Neuronal stem cell (in vitro differentiated cells): ENCODE measurements at regions not wholly inside any gene's neighbourhood (a gene's known extent, or its start where the extent isn't known, plus 50 kb on each side); places are given as distances from the start of the nearest gene placed in this dataset.

Experiments
- DNase-seq: peaks from one replicate; pipeline ENCODE4 v3.0.0-alpha.2; 2013; ENCODE audit warnings: low spot score
- H2AFZ ChIP-seq: one replicate; pipeline ENCODE4 v1.6.1; 2013; ENCODE audit warnings: mild to moderate bottlenecking, low read length, inconsistent platforms
- H2AK5ac ChIP-seq: 2 replicates; pipeline ENCODE4 v1.6.1; 2013; ENCODE audit warnings: low read depth, mild to moderate bottlenecking, inconsistent platforms, low read length, moderate library complexity, mixed read lengths
- H2BK120ac ChIP-seq: 2 replicates; pipeline ENCODE4 v1.6.1; 2013; ENCODE audit warnings: low read depth, mild to moderate bottlenecking, inconsistent platforms, low read length, moderate library complexity, mixed read lengths
- H2BK12ac ChIP-seq: one replicate; pipeline ENCODE4 v1.6.1; 2013; ENCODE audit warnings: low read length, inconsistent platforms
- H2BK15ac ChIP-seq: 2 replicates; pipeline ENCODE4 v1.6.1; 2013; ENCODE audit warnings: mild to moderate bottlenecking, low read length, inconsistent platforms, mixed read lengths
- H2BK5ac ChIP-seq: one replicate; pipeline ENCODE4 v1.6.1; 2013; ENCODE audit warnings: inconsistent platforms, mild to moderate bottlenecking, low read length, moderate library complexity
- H3K14ac ChIP-seq: one replicate; pipeline ENCODE4 v1.6.1; 2013; ENCODE audit warnings: low read length, inconsistent platforms
- H3K18ac ChIP-seq: 2 replicates; pipeline ENCODE4 v1.6.1; 2013; ENCODE audit warnings: low read length, inconsistent platforms
- H3K23ac ChIP-seq: 2 replicates; pipeline ENCODE4 v1.6.1; 2013; ENCODE audit warnings: low read depth, mild to moderate bottlenecking, mixed read lengths, low read length, inconsistent platforms; ENCODE audit not compliant: poor library complexity
- H3K27ac ChIP-seq: replicated peaks from 3 replicates; pipeline ENCODE4 v1.5.1; 2013; ENCODE audit warnings: low read length, inconsistent platforms
- H3K27me3 ChIP-seq, 3 experiments: 2 replicates each; pipeline ENCODE4 v1.6.1; 2013; ENCODE audit warnings: low read length in 3 of 3, mild to moderate bottlenecking in 2 of 3, inconsistent platforms in 1 of 3, low read depth in 1 of 3, mixed read lengths in 1 of 3, moderate library complexity in 1 of 3; ENCODE audit not compliant: control insufficient read depth in 3 of 3, insufficient read depth in 3 of 3
- H3K36me3 ChIP-seq, 2 donors: replicated peaks in 1 of 2; 2 replicates each; pipeline ENCODE4 v1.6.1; 2013; ENCODE audit warnings: low read length in 2 of 2; ENCODE audit not compliant: control insufficient read depth in 2 of 2, insufficient read depth in 2 of 2
- H3K4ac ChIP-seq: 2 replicates; pipeline ENCODE4 v1.6.1; 2013; ENCODE audit warnings: inconsistent platforms, mild to moderate bottlenecking, low read length, moderate library complexity
- H3K4me1 ChIP-seq, 2 donors: 1 replicate in 1 of 2; 2 replicates in 1 of 2; pipeline ENCODE4 v1.6.1; 2013; ENCODE audit warnings: low read length in 2 of 2, low read depth in 1 of 2; ENCODE audit not compliant: control insufficient read depth in 2 of 2, insufficient read depth in 1 of 2
- H3K4me2 ChIP-seq: one replicate; pipeline ENCODE4 v1.6.1; 2013; ENCODE audit warnings: mild to moderate bottlenecking, low read length, inconsistent platforms; ENCODE audit not compliant: insufficient read depth, poor library complexity, severe bottlenecking
- H3K4me3 ChIP-seq, 2 donors: 2 replicates each; pipeline ENCODE4 v1.5.1; 2013; ENCODE audit warnings: low read length in 2 of 2, mild to moderate bottlenecking in 2 of 2, inconsistent platforms in 1 of 2, moderate library complexity in 1 of 2
- H3K79me1 ChIP-seq: one replicate; pipeline ENCODE4 v1.6.1; 2013; ENCODE audit warnings: low read depth, mild to moderate bottlenecking, inconsistent platforms, low read length, moderate library complexity
- H3K9ac ChIP-seq: one replicate; pipeline ENCODE4 v1.6.1; 2013; ENCODE audit warnings: mild to moderate bottlenecking, low read depth, low read length, inconsistent platforms; ENCODE audit not compliant: poor library complexity
- H3K9me3 ChIP-seq, 2 donors: replicated peaks in 1 of 2; 2 replicates each; pipeline versions ENCODE3 to v1.6.1; 2013; ENCODE audit warnings: low read length in 2 of 2, mild to moderate bottlenecking in 2 of 2, inconsistent platforms in 1 of 2, low read depth in 1 of 2, mixed read lengths in 1 of 2, moderate library complexity in 1 of 2; ENCODE audit not compliant: control insufficient read depth in 2 of 2, insufficient read depth in 1 of 2
- H4K8ac ChIP-seq: one replicate; pipeline ENCODE4 v1.6.1; 2013; ENCODE audit warnings: low read depth, mild to moderate bottlenecking, inconsistent platforms, low read length, moderate library complexity
- H4K91ac ChIP-seq: one replicate; pipeline ENCODE4 v1.6.1; 2013; ENCODE audit warnings: low read length, low read depth, mild to moderate bottlenecking, inconsistent platforms; ENCODE audit not compliant: poor library complexity
- WGBS, 2 donors: extraction: QIAGEN DNeasy Blood & Tissue Kit; methylation state at CpG; one replicate each; pipeline ENCODE4 v1.1.7; 2013; ENCODE audit warnings: missing lambda C conversion rate in 2 of 2, mixed read lengths in 1 of 2; ENCODE audit not compliant: insufficient read length in 2 of 2, insufficient replicate concordance in 1 of 2; ENCODE audit errors: extremely low coverage in 2 of 2; 5-methylcytosine and 5-hydroxymethylcytosine counted together

GRCh38 chr7:15798081-15798480 lies 111.6 kb upstream of the MEOX2 start:
- H3K4ac ChIP-seq = no peak overlapping the region
- no peak overlapping the region for H4K8ac ChIP-seq
- no peak overlapping the region for H2AFZ ChIP-seq
- H3K79me1 ChIP-seq = no peaks in the 10 kb centered on the region
- no peaks in the 10 kb centered on the region for H3K27me3 ChIP-seq
- no peak overlapping the region for H2BK15ac ChIP-seq
- H3K4me1 ChIP-seq = peaks cover 0 to 9% of the 10 kb centered on the region in 2 donors
- H3K4me3 ChIP-seq = no peak overlapping the region
- no peaks in the 10 kb centered on the region for H3K9me3 ChIP-seq
- no CpG with 5 or more reads among the region's 1 CpG for WGBS, 2 donors
- H4K91ac ChIP-seq = no peak overlapping the region
- H3K27ac ChIP-seq = no peak overlapping the region
- H2BK5ac ChIP-seq = no peak overlapping the region
- H3K23ac ChIP-seq = no peak overlapping the region
- H2BK12ac ChIP-seq = no peak overlapping the region
- no peak overlapping the region for H2BK120ac ChIP-seq
- H2AK5ac ChIP-seq = no peak overlapping the region
- no peak overlapping the region for H3K18ac ChIP-seq
- no peaks in the 10 kb centered on the region for H3K36me3 ChIP-seq
- H3K4me2 ChIP-seq = no peak overlapping the region
- no peak overlapping the region for H3K14ac ChIP-seq
- H3K9ac ChIP-seq = no peak overlapping the region
- no peak for DNase-seq

GRCh38 chr7:15795393-15795792 lies 108.9 kb upstream of the MEOX2 start:
- WGBS, 2 donors = no CpG with 5 or more reads among the region's 2 CpGs

GRCh38 chr7:15794801-15795200 lies 108.3 kb upstream of the MEOX2 start:
- Histone ChIP-seq H2AFZ (no peak overlapping the region), H2BK5ac (no peak overlapping the region), H2BK15ac (no peak overlapping the region), H3K4me3 (no peak overlapping the region), H4K91ac (no peak overlapping the region), H3K4ac (no peak overlapping the region), H2BK12ac (no peak overlapping the region), H3K9me3 (no peaks in the 10 kb centered on the region), H3K4me1 (no peaks in the 10 kb centered on the region), H3K79me1 (no peaks in the 10 kb centered on the region), H4K8ac (no peak overlapping the region), H3K9ac (no peak overlapping the region), H2BK120ac (no peak overlapping the region), H3K18ac (no peak overlapping the region), H3K4me2 (no peak overlapping the region), H3K36me3 (no peaks in the 10 kb centered on the region), H3K23ac (no peak overlapping the region), H3K27ac (no peak overlapping the region), H2AK5ac (no peak overlapping the region), H3K14ac (no peak overlapping the region), H3K27me3 (no peaks in the 10 kb centered on the region)
- DNase-seq = no peak

More at GRCh38 chr7:15795393-15795792, 108.9 kb upstream of the MEOX2 start:
- Histone ChIP-seq H3K9ac (no peak overlapping the region), H3K18ac (no peak overlapping the region), H3K14ac (no peak overlapping the region), H3K79me1 (no peaks in the 10 kb centered on the region), H3K23ac (no peak overlapping the region), H2BK120ac (no peak overlapping the region), H2AK5ac (no peak overlapping the region), H3K4me1 (no peaks in the 10 kb centered on the region), H3K27me3 (no peaks in the 10 kb centered on the region), H2BK15ac (no peak overlapping the region), H3K4ac (no peak overlapping the region), H2BK5ac (no peak overlapping the region), H3K36me3 (no peaks in the 10 kb centered on the region), H2AFZ (no peak overlapping the region), H3K9me3 (no peaks in the 10 kb centered on the region), H2BK12ac (no peak overlapping the region), H4K8ac (no peak overlapping the region), H3K27ac (no peak overlapping the region), H3K4me2 (no peak overlapping the region), H3K4me3 (no peak overlapping the region), H4K91ac (no peak overlapping the region)
- no peak for DNase-seq

- no peak overlapping the region for H2BK15ac ChIP-seq
Observed at GRCh38 chr7:15784694-15785030, 98.2 kb upstream of the MEOX2 start.

More at GRCh38 chr7:15784694-15785030, 98.2 kb upstream of the MEOX2 start:
- Histone ChIP-seq H3K27me3 (no peaks in the 10 kb centered on the region), H3K4ac (no peak overlapping the region), H2BK12ac (no peak overlapping the region), H3K79me1 (peaks cover 1% of the 10 kb centered on the region), H2AK5ac (no peak overlapping the region), H4K91ac (no peak overlapping the region), H3K4me2 (no peak overlapping the region), H4K8ac (no peak overlapping the region), H2BK120ac (no peak overlapping the region), H3K9me3 (no peaks in the 10 kb centered on the region), H3K18ac (no peak overlapping the region), H3K27ac (no peak overlapping the region), H3K4me3 (no peak overlapping the region), H3K4me1 (peaks cover 2 to 6% of the 10 kb centered on the region in 2 donors), H3K9ac (no peak overlapping the region), H2AFZ (peak overlapping the region; percentile 41), H2BK5ac (no peak overlapping the region), H3K36me3 (no peaks in the 10 kb centered on the region), H3K23ac (no peak overlapping the region), H3K14ac (no peak overlapping the region)
- DNase-seq = no peak
- WGBS, 2 donors = no CpG with 5 or more reads among the region's 3 CpGs
